HT1080 (cell line): ENCODE measurements at regions not wholly inside any gene's neighbourhood (a gene's known extent, or its start where the extent isn't known, plus 50 kb on each side); places are given as distances from the start of the nearest gene placed in this dataset.

Experiments
- DNase-seq: peaks from one replicate; pipeline ENCODE4 v3.0.0-alpha.2; 2015; ENCODE audit warnings: low read depth

- DNase-seq = no peak
These were observed 361.0 kb downstream of the SLCO4C1 start for GRCh38 chr5:101935086-101935485.

GRCh38 chr5:101932599-101932998, 363.5 kb downstream of the SLCO4C1 start:
- DNase-seq = no peak

- DNase-seq = no peak
These were observed 366.5 kb downstream of the SLCO4C1 start for GRCh38 chr5:101929628-101930027.

GRCh38 chr5:101917166-101917565, 378.9 kb downstream of the SLCO4C1 start:
- DNase-seq = no peak

- DNase-seq = peak; percentile 70
These were observed 380.5 kb downstream of the SLCO4C1 start for GRCh38 chr5:101915554-101915953.

- no peak for DNase-seq
These were observed 391.3 kb downstream of the SLCO4C1 start for GRCh38 chr5:101904736-101905135.

GRCh38 chr5:101897914-101898313, 398.2 kb downstream of the SLCO4C1 start:
- DNase-seq = no peak

GRCh38 chr5:101894985-101895384, 401.1 kb downstream of the SLCO4C1 start:
- no peak for DNase-seq

GRCh38 chr5:101878190-101878589, 417.9 kb downstream of the SLCO4C1 start:
- peak; percentile 4 for DNase-seq

- DNase-seq = no peak
These were observed 418.6 kb downstream of the SLCO4C1 start for GRCh38 chr5:101877451-101877850.

- DNase-seq = no peak
These were observed 429.6 kb downstream of the SLCO4C1 start for GRCh38 chr5:101866473-101866872.

- no peak for DNase-seq
These were observed 435.5 kb downstream of the SLCO4C1 start for GRCh38 chr5:101860563-101860962.

GRCh38 chr5:101860145-101860544, 435.9 kb downstream of the SLCO4C1 start:
- no peak for DNase-seq

- DNase-seq = no peak
These were observed 449.6 kb downstream of the SLCO4C1 start for GRCh38 chr5:101846496-101846895.

- no peak for DNase-seq
These were observed 453.0 kb downstream of the SLCO4C1 start for GRCh38 chr5:101843055-101843454.

- DNase-seq = no peak
These were observed 457.6 kb downstream of the SLCO4C1 start for GRCh38 chr5:101838435-101838834.

GRCh38 chr5:101829255-101829654, 466.8 kb downstream of the SLCO4C1 start:
- DNase-seq = no peak

GRCh38 chr5:101811466-101811865, 484.6 kb downstream of the SLCO4C1 start:
- DNase-seq = no peak

- no peak for DNase-seq
These were observed 489.7 kb downstream of the SLCO4C1 start for GRCh38 chr5:101806410-101806809.

- no peak for DNase-seq
These were observed 499.7 kb downstream of the SLCO4C1 start for GRCh38 chr5:101796427-101796826.

GRCh38 chr5:101788797-101789196, 507.3 kb downstream of the SLCO4C1 start:
- no peak for DNase-seq

GRCh38 chr5:101785090-101785489, 511.0 kb downstream of the SLCO4C1 start:
- no peak for DNase-seq

GRCh38 chr5:101783241-101784013, 512.7 kb downstream of the SLCO4C1 start:
- no peak for DNase-seq
